Gastrocnemius medialis (tissue), 4 donors: ENCODE measurements at regions not wholly inside any gene's neighbourhood (a gene's known extent, or its start where the extent isn't known, plus 50 kb on each side); places are given as distances from the start of the nearest gene placed in this dataset.

Experiments used
- ATAC-seq, 2 donors: fragments of 150-250 bp; one replicate each; pipeline ENCODE4 v1.9.1; 2016
- DNase-seq, 2 donors: peaks; one replicate each; pipeline ENCODE4 v3.0.0-alpha.2; 2019
- H3K27ac ChIP-seq, 4 donors: fragments of 200-600 bp; sonication (generic); 1 replicate in 1 of 4; 2 replicates in 3 of 4; pipeline ENCODE4 v1.5.1; 2016 to 2018; ENCODE audit warnings: mild to moderate bottlenecking in 2 of 4, moderate library complexity in 1 of 4
- H3K27me3 ChIP-seq, 3 donors: fragments of 200-600 bp; sonication (generic) in 2 of 3; 1 replicate in 1 of 3; 2 replicates in 2 of 3; pipeline versions ENCODE4 v1.5.1 to v1.6.0; 2016 to 2019; ENCODE audit warnings: mild to moderate bottlenecking in 1 of 3, moderate library complexity in 1 of 3
- H3K36me3 ChIP-seq, 2 donors: fragments of 200-600 bp; sonication (generic) in 1 of 2; one replicate each; pipeline ENCODE4 v1.5.1; 2017 to 2018
- H3K4me1 ChIP-seq, 2 donors: fragments of 200-600 bp; sonication (generic) in 1 of 2; one replicate each; pipeline ENCODE4 v1.5.1; 2016 to 2017; ENCODE audit warnings: mild to moderate bottlenecking in 2 of 2
- H3K4me3 ChIP-seq, 4 donors: fragments of 200-600 bp; sonication (generic) in 3 of 4; 1 replicate in 1 of 4; 2 replicates in 3 of 4; pipeline ENCODE4 v1.5.1; 2016 to 2019; ENCODE audit warnings: mild to moderate bottlenecking in 2 of 4
- H3K9me3 ChIP-seq, 3 donors: fragments of 200-600 bp; sonication (generic) in 2 of 3; 1 replicate in 1 of 3; 2 replicates in 2 of 3; pipeline ENCODE4 v1.5.1; 2016 to 2019
- POLR2A ChIP-seq, 2 donors: fragments of 450-650 bp; IDR thresholded peaks; one replicate each; pipeline ENCODE4 v1.6.1; 2017; ENCODE audit warnings: antibody characterized with exemption in 2 of 2, mild to moderate bottlenecking in 2 of 2, moderate library complexity in 2 of 2
- in situ Hi-C, 4 donors: fragments of 200-750 bp; cut with MboI; loops; one replicate each; pipeline versions ENCODE4 v1.15.0 to v1.8.0; 2017; ENCODE audit warnings: low sequenced_read_pairs in 4 of 4
- intact Hi-C: fragments of 100-400 bp; cut with DNase I; formaldehyde crosslinking; loops from one replicate; pipeline ENCODE4 v1.15.1; 2023; ENCODE audit warnings: low total_unique reads
- TF ChIP-seq, protein P1 (sequence below), 5 experiments: fragments of 450-650 bp in 3 of 5; fragments of 200-600 bp in 2 of 5; sonication (generic) in 2 of 5; IDR thresholded peaks in 4 of 5; conservative IDR thresholded peaks in 1 of 5; 1 replicate in 4 of 5; 2 replicates in 1 of 5; pipeline ENCODE4 v1.5.1; 2016 to 2019; ENCODE audit warnings: antibody characterized with exemption in 5 of 5, mild to moderate bottlenecking in 3 of 5, moderate library complexity in 3 of 5

GRCh38 chr6:130314271-130314670 is 51.5 kb upstream of the TMEM200A start:
- H3K36me3 ChIP-seq = no peaks in the 10 kb centered on the region
- no peak overlapping the region for H3K27ac ChIP-seq
- intact Hi-C loops = no loop called here
- H3K4me1 ChIP-seq = no peaks in the 10 kb centered on the region
- TF ChIP-seq, protein P1, sequence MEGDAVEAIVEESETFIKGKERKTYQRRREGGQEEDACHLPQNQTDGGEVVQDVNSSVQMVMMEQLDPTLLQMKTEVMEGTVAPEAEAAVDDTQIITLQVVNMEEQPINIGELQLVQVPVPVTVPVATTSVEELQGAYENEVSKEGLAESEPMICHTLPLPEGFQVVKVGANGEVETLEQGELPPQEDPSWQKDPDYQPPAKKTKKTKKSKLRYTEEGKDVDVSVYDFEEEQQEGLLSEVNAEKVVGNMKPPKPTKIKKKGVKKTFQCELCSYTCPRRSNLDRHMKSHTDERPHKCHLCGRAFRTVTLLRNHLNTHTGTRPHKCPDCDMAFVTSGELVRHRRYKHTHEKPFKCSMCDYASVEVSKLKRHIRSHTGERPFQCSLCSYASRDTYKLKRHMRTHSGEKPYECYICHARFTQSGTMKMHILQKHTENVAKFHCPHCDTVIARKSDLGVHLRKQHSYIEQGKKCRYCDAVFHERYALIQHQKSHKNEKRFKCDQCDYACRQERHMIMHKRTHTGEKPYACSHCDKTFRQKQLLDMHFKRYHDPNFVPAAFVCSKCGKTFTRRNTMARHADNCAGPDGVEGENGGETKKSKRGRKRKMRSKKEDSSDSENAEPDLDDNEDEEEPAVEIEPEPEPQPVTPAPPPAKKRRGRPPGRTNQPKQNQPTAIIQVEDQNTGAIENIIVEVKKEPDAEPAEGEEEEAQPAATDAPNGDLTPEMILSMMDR (IDR thresholded peaks at IDR 0.05 in 4 of 5, conservative IDR thresholded peaks at IDR 0.05 in 1 of 5) = no peak
- TF ChIP-seq POLR2A (IDR thresholded peaks at IDR 0.05) = no peak
- DNase-seq (no peak), ATAC-seq (no peak)
- no peak overlapping the region for H3K4me3 ChIP-seq
- H3K27me3 ChIP-seq = no peaks in the 10 kb centered on the region
- in situ Hi-C loops = loop anchor here in 2 of 4 donors (25.0 kb wide), 1 partner anchor 548 kb away; no protein-coding TSS in a partner anchor
- no peaks in the 10 kb centered on the region for H3K9me3 ChIP-seq

- intact Hi-C loops = no loop called here
- H3K27ac ChIP-seq = no peak overlapping the region
These were observed 52.6 kb upstream of the TMEM200A start for GRCh38 chr6:130313206-130313605.

GRCh38 chr6:130309028-130309427 is 56.8 kb upstream of the TMEM200A start:
- Histone ChIP-seq H3K36me3 (no peaks in the 10 kb centered on the region), H3K4me1 (no peaks in the 10 kb centered on the region), H3K27me3 (no peaks in the 10 kb centered on the region), H3K27ac (no peak overlapping the region), H3K4me3 (no peak overlapping the region), H3K9me3 (no peaks in the 10 kb centered on the region)
- ATAC-seq = no peak
- TF ChIP-seq, protein P1 (IDR thresholded peaks at IDR 0.05 in 4 of 5, conservative IDR thresholded peaks at IDR 0.05 in 1 of 5) = no peak
- TF ChIP-seq POLR2A (IDR thresholded peaks at IDR 0.05) = no peak
- intact Hi-C loops = no loop called here
- DNase-seq = no peak
- in situ Hi-C loops = loop anchor here in 2 of 4 donors (25.0 kb wide), 1 partner anchor 553 kb away; no protein-coding TSS in a partner anchor

More at GRCh38 chr6:130313206-130313605, 52.6 kb upstream of the TMEM200A start:
- no peaks in the 10 kb centered on the region for H3K27me3 ChIP-seq
- in situ Hi-C loops = loop anchor here in 2 of 4 donors (25.0 kb wide), 1 partner anchor 549 kb away; no protein-coding TSS in a partner anchor
- no peak for DNase-seq
- ATAC-seq = no peak
- TF ChIP-seq POLR2A (IDR thresholded peaks at IDR 0.05) = no peak
- TF ChIP-seq, protein P1 (IDR thresholded peaks at IDR 0.05 in 4 of 5, conservative IDR thresholded peaks at IDR 0.05 in 1 of 5) = peak in 1 of 5 experiments; percentile 14
- no peaks in the 10 kb centered on the region for H3K36me3 ChIP-seq
- no peaks in the 10 kb centered on the region for H3K4me1 ChIP-seq
- no peaks in the 10 kb centered on the region for H3K9me3 ChIP-seq
- no peak overlapping the region for H3K4me3 ChIP-seq

GRCh38 chr6:130307752-130308361 is 58.0 kb upstream of the TMEM200A start:
- Histone ChIP-seq H3K4me3 (no peak overlapping the region), H3K9me3 (no peaks in the 10 kb centered on the region), H3K27me3 (no peaks in the 10 kb centered on the region), H3K36me3 (no peaks in the 10 kb centered on the region), H3K4me1 (no peaks in the 10 kb centered on the region), H3K27ac (no peak overlapping the region)
- intact Hi-C loops = no loop called here
- no peak for TF ChIP-seq POLR2A (IDR thresholded peaks at IDR 0.05)
- TF ChIP-seq, protein P1 (IDR thresholded peaks at IDR 0.05 in 4 of 5, conservative IDR thresholded peaks at IDR 0.05 in 1 of 5) = no peak
- ATAC-seq = no peak
- no peak for DNase-seq
- in situ Hi-C loops = loop anchor here in 2 of 4 donors (25.0 kb wide), 1 partner anchor 554 kb away; no protein-coding TSS in a partner anchor
